ENCODE measurements at regions not wholly inside any gene's neighbourhood (a gene's known extent, or its start where the extent isn't known, plus 50 kb on each side); places are given as distances from the start of the nearest gene placed in this dataset.

GRCh38 chr6:159099276-159099675 is 54.5 kb upstream of the TAGAP start:
- DNase-seq, result no peak

DNA sequence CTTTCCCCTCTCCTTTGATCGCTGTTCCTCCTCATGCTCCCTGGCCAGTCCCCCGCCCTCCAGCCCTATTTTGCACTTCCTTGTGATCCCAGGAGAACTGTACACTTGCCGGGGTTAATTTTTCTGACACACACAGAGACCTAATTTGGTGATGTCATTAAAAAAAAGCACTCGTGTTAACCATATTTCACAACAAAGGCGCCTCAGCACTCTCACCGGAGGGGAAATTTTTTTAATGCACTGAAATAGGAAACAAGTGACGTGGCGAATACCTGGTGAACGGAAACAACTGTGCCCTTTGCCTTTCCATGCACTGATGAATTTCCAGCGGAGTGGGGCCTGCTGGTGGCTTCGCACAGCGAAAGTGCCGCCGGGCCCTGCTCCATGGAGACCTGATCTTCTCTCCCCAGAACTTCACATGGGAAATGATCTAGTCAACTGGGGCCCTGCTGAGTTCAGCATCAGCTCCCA is 53.9 kb upstream of the TAGAP start:
- DNase-seq, result no peak

DNA sequence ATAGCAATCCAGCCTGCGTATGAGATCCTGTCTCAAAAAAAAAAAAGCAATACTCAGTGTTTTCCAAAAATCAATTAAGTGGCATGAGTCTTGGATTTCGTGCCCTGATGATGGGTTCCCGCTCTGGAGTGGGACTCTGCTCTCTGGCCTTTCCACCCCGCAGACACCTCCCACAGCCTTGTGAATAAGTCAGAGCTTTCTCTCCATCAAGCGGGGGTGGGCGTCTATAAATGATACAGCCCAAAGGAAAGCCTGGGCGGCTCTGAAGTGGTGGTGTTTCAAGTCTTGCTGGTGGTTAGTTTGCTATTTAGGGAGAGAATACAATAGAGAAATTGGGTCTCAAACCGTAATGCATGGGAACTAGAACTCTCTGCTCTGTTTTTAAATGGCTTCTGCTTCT is 52.5 kb upstream of the TAGAP start:
- DNase-seq, result no peak

DNA sequence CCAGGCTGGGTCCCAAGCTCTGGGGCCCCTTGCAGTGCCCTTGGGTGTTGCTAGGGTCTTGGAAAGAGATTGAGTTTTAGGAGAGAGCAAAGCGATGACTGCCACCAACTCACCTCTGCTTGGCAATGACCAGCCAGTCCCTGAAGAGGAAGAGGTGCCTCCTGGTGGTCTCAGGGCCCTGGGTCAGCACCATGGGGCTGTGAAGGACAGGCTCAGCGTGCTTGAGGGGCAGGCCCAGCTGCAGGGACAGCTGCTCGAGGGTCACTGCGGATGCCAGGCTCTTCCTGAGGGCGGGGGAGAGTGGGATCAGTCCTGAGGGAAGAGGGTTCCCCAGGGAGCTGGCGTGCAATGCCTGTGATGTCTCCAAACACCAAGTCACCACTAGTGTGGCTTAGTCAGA is 50.8 kb upstream of the TAGAP start:
- DNase-seq, result no peak

DNA sequence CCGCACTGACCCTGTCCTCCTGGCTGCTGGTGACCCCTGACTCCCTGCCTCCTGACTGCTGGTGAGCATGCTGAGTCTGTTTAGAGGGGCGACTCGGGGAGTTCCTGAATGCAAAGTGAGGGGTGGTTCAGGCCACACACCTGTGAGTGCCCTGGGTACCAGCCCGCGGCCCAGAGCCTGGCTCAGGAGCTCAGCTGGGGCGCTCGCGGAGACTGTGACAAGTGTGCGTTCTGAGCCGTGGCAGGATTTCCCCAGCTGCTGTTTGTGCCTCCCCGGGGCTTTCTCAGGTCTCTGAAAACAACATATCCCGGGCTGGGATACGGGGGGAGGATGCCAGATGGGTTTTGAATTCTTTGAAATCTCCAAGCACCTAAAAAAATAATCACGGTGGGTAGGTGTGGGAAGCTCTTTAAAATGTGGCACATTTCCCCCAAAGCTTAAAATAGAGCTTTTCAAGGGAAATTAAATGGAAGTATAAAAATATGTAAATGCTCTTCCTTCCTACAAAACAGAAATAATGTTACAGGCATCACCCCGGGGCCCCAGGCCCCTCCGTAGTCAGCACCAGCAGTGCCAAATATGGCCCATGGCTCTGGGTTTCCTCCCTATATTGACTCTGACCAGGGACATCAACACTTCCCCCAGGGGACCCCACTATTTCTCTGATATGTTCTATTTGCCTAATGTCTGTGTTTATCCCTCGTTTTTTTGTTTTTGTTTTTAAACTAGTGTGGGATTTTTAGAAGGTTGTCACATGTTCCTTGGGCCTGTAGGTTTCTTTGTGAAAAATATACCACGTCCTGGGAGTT is 49.9 kb upstream of the TAGAP start:
- no peak for DNase-seq

Measured in skin of body (tissue), 1 donor.